Upper lobe of right lung (tissue), 1 donor: ENCODE measurements at regions not wholly inside any gene's neighbourhood (a gene's known extent, or its start where the extent isn't known, plus 50 kb on each side); places are given as distances from the start of the nearest gene placed in this dataset.

Experiments used
- ATAC-seq: fragments of 200-7000 bp; cut with Tn5 transposase; one replicate; pipeline ENCODE4 v1.9.1; 2020; ENCODE audit warnings: mild to moderate bottlenecking, moderate library complexity
- DNase-seq: peaks from one replicate; pipeline ENCODE4 v3.0.0-alpha.2; 2020
- H3K27ac ChIP-seq: fragments of 200-600 bp; one replicate; pipeline ENCODE4 v1.8.0; 2022
- H3K27me3 ChIP-seq: fragments of 200-600 bp; one replicate; pipeline ENCODE4 v1.8.0; 2022; ENCODE audit warnings: mild to moderate bottlenecking
- H3K36me3 ChIP-seq: fragments of 200-600 bp; one replicate; pipeline ENCODE4 v1.8.0; 2022
- H3K4me1 ChIP-seq: fragments of 200-600 bp; one replicate; pipeline ENCODE4 v1.8.0; 2022
- H3K4me3 ChIP-seq: fragments of 200-600 bp; one replicate; pipeline ENCODE4 v1.8.0; 2022; ENCODE audit warnings: mild to moderate bottlenecking
- H3K9me3 ChIP-seq: fragments of 200-600 bp; one replicate; pipeline ENCODE4 v1.8.0; 2022
- intact Hi-C: fragments of 100-400 bp; cut with DNase I; formaldehyde crosslinking; loops from one replicate; pipeline ENCODE4 v1.11.0; 2022
- TF ChIP-seq, protein P1 (sequence below): fragments of 200-600 bp; IDR thresholded peaks from one replicate; pipeline ENCODE4 v1.8.0; 2022; ENCODE audit warnings: antibody characterized with exemption
- donor health status: DM: no; HTN: yes; CAD: no; lungs with severe emphysema.

DNA sequence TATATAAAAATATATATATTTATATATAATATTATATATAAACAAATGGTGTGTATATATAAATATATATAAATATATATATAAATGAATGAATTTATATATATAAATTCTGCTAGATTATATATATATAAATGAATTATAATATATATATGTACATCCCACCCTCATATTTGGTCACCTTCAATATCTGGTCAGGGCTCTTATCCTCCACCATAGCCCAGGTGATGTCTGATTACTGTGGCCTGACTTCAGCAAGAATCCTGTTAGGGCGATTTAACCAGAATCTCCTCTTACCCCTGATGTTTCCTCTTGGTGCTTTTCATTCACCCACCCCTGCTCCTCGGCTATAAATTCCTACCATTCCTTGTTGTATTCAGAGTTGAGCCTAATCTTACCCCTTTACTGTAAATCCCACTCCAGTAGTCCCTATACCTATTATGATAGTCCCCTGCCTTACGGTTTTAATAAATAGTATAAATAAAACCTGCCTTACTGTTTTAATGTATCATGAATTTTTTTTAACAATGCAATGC is 439.6 kb downstream of the PLOD2 start:
- H3K4me3 ChIP-seq: no peak overlapping the region
- H3K27ac ChIP-seq: no peak overlapping the region
- no peaks in the 10 kb centered on the region for H3K36me3 ChIP-seq
- TF ChIP-seq, protein P1, sequence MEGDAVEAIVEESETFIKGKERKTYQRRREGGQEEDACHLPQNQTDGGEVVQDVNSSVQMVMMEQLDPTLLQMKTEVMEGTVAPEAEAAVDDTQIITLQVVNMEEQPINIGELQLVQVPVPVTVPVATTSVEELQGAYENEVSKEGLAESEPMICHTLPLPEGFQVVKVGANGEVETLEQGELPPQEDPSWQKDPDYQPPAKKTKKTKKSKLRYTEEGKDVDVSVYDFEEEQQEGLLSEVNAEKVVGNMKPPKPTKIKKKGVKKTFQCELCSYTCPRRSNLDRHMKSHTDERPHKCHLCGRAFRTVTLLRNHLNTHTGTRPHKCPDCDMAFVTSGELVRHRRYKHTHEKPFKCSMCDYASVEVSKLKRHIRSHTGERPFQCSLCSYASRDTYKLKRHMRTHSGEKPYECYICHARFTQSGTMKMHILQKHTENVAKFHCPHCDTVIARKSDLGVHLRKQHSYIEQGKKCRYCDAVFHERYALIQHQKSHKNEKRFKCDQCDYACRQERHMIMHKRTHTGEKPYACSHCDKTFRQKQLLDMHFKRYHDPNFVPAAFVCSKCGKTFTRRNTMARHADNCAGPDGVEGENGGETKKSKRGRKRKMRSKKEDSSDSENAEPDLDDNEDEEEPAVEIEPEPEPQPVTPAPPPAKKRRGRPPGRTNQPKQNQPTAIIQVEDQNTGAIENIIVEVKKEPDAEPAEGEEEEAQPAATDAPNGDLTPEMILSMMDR: no peak
- DNase-seq (no peak), ATAC-seq (no peak)
- H3K27me3 ChIP-seq: no peaks in the 10 kb centered on the region
- H3K4me1 ChIP-seq: no peaks in the 10 kb centered on the region
- intact Hi-C loops: no loop called here
- no peaks in the 10 kb centered on the region for H3K9me3 ChIP-seq

DNA sequence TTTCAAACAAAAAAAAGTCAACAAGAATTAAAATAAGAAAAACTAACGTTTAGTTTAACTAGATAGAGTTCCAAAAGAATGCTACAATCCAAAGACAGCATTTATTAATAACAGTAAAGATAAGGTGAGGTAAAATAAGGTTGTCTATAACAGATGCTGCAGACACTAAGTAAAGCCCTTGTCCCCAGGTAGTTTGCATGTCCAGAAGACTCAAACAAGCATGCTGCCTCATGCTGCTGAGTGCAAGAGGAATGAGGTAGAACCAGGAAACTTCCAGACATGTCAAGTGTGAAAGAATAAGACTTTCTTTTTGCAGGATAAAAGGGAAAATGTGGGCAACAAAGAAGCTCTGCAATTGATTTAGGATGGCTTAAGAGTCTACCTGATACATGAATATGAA is 439.2 kb downstream of the PLOD2 start:
- Histone ChIP-seq H3K4me1 (no peaks in the 10 kb centered on the region), H3K9me3 (no peaks in the 10 kb centered on the region), H3K27ac (no peak overlapping the region), H3K27me3 (no peaks in the 10 kb centered on the region), H3K4me3 (no peak overlapping the region), H3K36me3 (no peaks in the 10 kb centered on the region)
- ATAC-seq (no peak), DNase-seq (no peak)
- intact Hi-C loops: no loop called here
- TF ChIP-seq, protein P1: no peak

DNA sequence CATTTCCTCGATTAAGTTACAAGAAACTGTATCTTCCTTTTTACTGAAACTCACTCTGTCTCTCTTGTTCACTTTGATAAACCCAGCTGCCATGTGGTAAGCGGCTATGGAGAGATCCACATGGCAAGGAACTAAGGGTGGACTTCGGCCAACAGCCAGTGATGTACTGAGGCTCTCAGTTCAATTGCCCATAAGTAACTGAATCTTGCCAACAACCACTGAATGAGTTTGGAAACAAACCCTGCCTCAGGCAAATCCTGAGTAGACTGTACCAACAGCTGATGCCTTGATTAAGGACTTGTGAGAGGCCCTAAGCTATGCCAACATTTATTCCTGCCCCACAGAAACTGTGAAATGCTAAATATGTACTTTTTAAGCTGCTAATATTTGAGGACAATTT is 433.5 kb downstream of the PLOD2 start:
- no peak overlapping the region for H3K4me3 ChIP-seq
- ATAC-seq (no peak), DNase-seq (no peak)
- H3K9me3 ChIP-seq: no peaks in the 10 kb centered on the region
- no peaks in the 10 kb centered on the region for H3K4me1 ChIP-seq
- H3K27me3 ChIP-seq: no peaks in the 10 kb centered on the region
- no peak overlapping the region for H3K27ac ChIP-seq
- TF ChIP-seq, protein P1: no peak
- intact Hi-C loops: no loop called here
- no peaks in the 10 kb centered on the region for H3K36me3 ChIP-seq

DNA sequence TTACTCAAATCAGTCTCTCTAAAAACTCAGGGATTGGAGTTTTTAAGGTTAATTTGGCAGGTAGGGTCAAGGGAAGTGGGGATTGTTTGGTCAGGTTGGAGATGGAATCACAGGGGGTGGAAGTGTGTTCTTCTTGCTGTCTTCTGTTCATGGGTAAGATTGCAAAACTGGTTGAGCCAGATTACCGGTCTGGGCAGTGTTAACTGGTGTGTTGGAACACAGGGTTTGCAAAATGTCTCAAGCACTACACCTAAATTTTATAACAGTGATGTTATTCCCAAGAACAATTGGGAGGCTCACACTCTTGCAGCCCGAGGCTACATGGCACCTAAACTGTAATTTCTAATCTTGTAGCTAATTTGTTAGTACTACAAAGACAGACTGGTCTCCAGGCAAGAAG is 425.4 kb downstream of the PLOD2 start:
- Histone ChIP-seq H3K27me3 (no peaks in the 10 kb centered on the region), H3K36me3 (no peaks in the 10 kb centered on the region), H3K27ac (no peak overlapping the region), H3K4me1 (no peaks in the 10 kb centered on the region), H3K9me3 (no peaks in the 10 kb centered on the region), H3K4me3 (no peak overlapping the region)
- ATAC-seq (no peak), DNase-seq (no peak)
- TF ChIP-seq, protein P1: no peak
- intact Hi-C loops: no loop called here

DNA sequence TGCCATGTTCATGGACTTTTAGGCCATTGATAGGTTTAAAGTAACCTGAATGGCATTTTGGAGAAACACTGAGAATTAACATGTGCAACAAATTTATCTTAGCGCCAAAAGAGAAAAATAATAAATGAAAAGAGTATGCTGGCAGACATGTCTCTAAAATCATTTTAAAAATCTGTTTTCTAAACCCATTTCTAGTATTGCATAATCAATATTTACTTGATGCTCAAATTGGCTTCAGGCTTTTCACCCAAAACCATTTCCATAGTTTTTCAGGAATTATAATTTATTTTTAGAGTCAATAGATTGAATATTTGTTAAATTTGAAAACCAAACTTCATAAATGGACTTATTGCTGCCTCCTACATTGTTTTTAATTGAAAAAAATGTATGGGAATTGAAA is 423.0 kb downstream of the PLOD2 start:
- Histone ChIP-seq H3K36me3 (no peaks in the 10 kb centered on the region), H3K27ac (no peak overlapping the region), H3K9me3 (no peaks in the 10 kb centered on the region), H3K27me3 (no peaks in the 10 kb centered on the region), H3K4me1 (no peaks in the 10 kb centered on the region), H3K4me3 (no peak overlapping the region)
- TF ChIP-seq, protein P1: no peak
- intact Hi-C loops: no loop called here
- no peak for DNase-seq
- ATAC-seq: no peak

DNA sequence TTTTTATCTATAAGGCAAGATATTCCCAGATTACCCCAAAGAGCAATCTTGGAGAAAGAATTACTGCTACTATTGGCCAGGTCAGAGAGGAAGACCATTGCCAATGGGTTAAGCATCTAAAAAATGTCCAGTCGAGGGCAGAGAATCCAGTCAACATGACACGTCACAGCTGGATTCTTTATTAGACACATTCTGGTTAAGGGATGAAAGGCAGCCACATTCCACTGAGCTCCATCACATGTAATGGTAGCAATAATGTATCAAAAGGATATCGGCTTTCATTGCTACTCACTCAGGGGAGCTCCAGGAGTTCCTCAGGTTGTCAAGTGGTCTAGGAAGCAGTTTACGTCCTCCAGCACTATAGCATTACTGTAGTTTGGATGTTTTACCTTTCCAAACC is 421.1 kb downstream of the PLOD2 start:
- intact Hi-C loops: no loop called here
- TF ChIP-seq, protein P1: no peak
- DNase-seq: no peak

More for the DNA sequence above, 421.1 kb downstream of the PLOD2 start:
- H3K4me3 ChIP-seq: no peak overlapping the region
- H3K36me3 ChIP-seq: no peaks in the 10 kb centered on the region
- no peaks in the 10 kb centered on the region for H3K27me3 ChIP-seq
- H3K27ac ChIP-seq: no peak overlapping the region
- H3K4me1 ChIP-seq: no peaks in the 10 kb centered on the region
- H3K9me3 ChIP-seq: no peaks in the 10 kb centered on the region
- no peak for ATAC-seq
